Testis (tissue), 2 donors: ENCODE measurements at regions not wholly inside any gene's neighbourhood (a gene's known extent, or its start where the extent isn't known, plus 50 kb on each side); places are given as distances from the start of the nearest gene placed in this dataset.

ENCODE experiments used
- POLR2A ChIP-seq: fragments of 450-650 bp; IDR thresholded peaks from one replicate; pipeline ENCODE4 v1.6.1; 2017; ENCODE audit warnings: antibody characterized with exemption, mild to moderate bottlenecking, moderate library complexity
- TF ChIP-seq, protein P1 (sequence below), 3 experiments: fragments of 450-650 bp in 2 of 3; fragments of 200-600 bp in 1 of 3; sonication (generic) in 1 of 3; IDR thresholded peaks; one replicate each; pipeline ENCODE4 v1.5.1; 2016 to 2019; ENCODE audit warnings: antibody characterized with exemption in 3 of 3, mild to moderate bottlenecking in 2 of 3, moderate library complexity in 1 of 3

- TF ChIP-seq, protein P1, sequence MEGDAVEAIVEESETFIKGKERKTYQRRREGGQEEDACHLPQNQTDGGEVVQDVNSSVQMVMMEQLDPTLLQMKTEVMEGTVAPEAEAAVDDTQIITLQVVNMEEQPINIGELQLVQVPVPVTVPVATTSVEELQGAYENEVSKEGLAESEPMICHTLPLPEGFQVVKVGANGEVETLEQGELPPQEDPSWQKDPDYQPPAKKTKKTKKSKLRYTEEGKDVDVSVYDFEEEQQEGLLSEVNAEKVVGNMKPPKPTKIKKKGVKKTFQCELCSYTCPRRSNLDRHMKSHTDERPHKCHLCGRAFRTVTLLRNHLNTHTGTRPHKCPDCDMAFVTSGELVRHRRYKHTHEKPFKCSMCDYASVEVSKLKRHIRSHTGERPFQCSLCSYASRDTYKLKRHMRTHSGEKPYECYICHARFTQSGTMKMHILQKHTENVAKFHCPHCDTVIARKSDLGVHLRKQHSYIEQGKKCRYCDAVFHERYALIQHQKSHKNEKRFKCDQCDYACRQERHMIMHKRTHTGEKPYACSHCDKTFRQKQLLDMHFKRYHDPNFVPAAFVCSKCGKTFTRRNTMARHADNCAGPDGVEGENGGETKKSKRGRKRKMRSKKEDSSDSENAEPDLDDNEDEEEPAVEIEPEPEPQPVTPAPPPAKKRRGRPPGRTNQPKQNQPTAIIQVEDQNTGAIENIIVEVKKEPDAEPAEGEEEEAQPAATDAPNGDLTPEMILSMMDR (IDR thresholded peaks at IDR 0.05): no peak
- no peak for TF ChIP-seq POLR2A
Observed at GRCh38 chr16:79264237-79265109, 336.1 kb downstream of the MAF start.
